ENCODE measurements at regions not wholly inside any gene's neighbourhood (a gene's known extent, or its start where the extent isn't known, plus 50 kb on each side); places are given as distances from the start of the nearest gene placed in this dataset.
"Not testable (repeated sequence)": the region's sequence is repeated elsewhere in the genome, so short reads cannot be mapped to it uniquely, and the experiment has no call there.

DNA sequence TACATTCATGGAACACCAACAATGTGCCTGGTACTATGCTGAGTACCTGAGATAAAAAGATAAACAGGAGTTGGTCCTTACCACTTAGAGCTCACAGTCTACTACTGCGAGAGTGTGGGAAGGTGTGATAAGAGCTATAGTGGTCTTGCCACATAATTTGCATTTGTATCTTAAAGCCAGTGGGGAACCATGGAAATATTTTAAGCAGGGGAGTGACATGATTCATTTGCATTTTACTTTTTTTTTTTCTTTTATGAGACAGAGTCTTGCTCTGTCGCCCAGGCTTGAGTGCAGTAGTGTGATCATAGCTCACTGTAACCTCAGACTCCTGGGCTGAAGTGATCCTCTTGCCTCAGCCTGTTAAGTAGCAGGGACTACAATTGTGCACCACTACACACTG, 53.6 kb downstream of the SRGAP2 start:
- not testable (repeated sequence) for DNase-seq (ENCODE audit: low read depth, low spot score)

DNA sequence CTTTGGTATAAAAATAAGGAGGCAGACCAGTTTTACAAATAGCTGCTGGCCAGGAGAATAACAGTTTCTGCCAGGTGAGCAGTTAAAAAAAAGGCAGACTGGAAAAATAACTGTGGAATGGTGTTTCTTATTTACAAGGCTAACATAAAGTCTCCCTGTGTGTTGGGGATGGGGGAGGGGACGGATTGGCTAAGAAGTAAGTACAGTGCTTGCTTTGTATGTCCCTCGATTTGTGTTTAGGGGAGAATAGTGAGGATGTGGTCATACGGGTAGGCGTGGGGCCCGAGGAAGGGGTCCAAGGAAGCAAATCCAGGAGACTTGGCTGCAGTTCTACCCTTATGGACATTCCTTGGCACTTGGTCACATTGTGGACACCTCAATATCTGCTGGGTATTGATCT, 58.1 kb downstream of the SRGAP2 start:
- DNase-seq (ENCODE audit: low read depth, low spot score) = not testable (repeated sequence)

DNA sequence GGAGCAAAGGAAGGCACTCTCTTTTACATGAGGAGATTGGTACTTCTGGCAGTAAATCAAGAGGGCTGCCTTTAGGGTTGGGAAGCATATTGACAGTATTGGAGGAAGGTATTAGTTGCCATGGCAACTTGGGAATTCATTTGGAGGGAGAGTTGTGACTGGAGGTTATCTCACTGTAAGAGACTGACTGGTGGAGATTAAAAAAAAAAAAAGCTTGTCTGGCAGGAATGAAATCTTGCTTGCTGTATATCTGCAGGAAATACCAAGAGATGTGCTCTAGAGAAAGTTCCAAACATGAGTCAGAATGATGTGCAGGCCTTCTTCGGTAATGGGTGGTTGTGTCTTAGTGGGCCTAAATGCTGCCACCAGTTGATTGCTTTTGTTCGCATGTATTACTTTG, 59.1 kb downstream of the SRGAP2 start:
- DNase-seq (ENCODE audit: low read depth, low spot score) = not testable (repeated sequence)

DNA sequence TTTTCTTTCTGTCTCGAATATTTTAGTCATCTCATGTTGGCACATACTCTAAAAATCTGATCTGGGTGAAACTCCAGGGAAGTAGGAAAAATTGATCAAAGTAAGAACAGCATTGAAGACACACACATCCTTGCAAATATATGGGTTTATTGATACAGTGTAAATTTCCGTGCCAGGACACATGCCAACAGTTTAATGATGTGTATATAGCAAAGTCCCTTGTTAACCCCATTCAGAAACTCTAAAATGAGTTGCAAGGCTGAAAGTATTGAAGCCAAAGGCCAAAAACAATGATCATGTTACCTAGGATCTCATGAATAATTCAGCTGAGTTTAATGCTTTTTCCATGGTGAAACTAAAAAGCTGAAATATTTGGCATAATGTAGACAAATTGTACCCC, 61.6 kb downstream of the SRGAP2 start:
- not testable (repeated sequence) for DNase-seq (ENCODE audit: low read depth, low spot score)

DNA sequence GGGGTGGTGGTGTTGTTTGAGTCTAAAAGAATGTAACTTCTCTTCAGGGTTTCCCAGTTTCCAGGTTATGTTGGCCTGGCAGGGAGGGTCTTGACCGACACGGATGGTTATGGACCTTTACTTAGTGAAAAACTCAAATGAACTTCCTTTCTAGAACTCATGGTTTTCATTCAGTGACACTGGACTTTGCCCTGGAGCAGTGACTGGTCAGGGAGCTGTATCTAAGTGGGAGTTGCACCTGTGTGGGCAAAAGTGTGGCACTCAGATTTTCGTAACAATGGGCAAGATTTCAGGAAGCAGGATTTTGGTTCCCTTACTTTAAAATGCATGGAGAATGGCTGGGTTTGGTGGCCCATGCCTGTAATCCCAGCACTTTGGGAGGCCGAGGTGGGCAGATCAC, 67.8 kb downstream of the SRGAP2 start:
- DNase-seq (ENCODE audit: low read depth, low spot score) = not testable (repeated sequence)

DNA sequence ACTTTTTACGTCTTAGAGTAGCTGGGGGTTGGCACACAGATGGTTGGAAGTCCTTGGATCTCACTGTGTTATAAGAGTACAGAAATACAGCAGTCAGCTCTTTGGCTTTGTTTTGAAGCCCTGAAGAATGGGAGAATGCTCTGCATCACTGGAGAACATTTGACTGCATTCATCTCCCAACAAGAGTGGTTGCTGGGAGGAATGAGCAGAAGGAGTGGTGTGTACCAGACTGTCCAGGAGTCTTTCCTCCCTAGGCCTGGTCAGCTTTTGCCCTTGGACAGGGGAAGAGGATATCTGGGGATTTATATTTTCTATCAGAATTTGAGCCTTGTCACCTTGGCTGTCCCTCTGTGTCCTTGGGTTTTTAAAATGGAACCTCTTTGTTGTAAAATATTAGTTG, 69.8 kb downstream of the SRGAP2 start:
- not testable (repeated sequence) for DNase-seq (ENCODE audit: low read depth, low spot score)

DNA sequence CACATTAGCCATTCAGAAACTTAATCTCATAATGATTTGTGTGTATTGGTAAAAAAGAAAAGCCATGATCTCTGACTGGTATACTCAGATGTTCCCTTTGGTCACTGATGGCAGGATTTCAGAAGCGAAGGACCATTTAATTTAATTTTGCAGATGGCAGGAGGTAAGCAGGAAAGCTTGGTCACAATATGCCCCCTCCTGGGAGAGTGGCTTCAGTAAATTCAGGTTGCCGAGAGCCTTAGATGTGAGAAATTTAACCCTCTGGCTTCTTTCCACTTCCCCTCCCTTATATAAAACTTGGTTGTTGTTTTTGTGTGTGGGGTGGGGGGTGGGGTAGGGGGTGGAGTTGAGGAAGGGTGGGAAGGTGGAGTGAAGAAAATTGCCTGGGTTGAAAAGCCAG, 72.8 kb downstream of the SRGAP2 start:
- not testable (repeated sequence) for DNase-seq (ENCODE audit: low read depth, low spot score)

DNA sequence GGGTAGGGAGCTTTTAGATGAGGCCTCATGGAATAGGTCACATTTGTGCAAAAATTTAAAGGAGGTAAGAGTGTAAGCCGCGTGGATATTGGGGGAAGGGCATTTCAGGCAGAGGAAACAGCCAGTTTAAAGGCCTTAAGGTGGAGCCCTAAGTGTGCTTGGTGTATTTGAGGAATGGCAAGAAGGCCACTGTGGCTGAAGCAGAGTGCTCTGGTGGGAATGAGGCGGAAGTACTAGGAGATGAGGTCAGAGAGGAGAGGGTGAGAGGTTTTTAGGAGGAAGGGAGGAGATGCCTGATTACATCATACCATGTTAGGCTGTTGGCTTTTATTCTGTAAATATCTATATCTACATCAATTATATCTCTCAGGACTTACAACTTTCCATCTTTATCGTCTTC, 75.3 kb downstream of the SRGAP2 start:
- DNase-seq (ENCODE audit: low read depth, low spot score) = not testable (repeated sequence)

DNA sequence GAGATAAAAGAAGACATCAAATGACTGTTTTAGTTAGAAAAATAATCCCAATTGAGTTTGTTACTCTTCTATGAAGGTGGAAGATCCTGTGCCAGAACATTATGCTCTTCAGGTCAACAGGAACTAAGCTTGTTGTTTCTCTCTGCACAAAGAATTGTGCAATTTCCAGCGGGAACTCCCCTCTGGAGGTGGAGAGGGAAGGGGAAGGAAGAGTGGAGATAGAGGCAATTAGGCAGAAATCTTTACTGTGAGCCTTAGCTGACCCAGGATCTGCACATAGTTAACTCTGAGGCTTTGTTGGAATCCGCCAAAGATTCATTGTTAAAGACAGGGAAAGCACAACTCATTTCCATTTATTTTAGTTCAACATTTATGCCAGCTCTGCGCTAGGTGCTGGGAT, 77.3 kb downstream of the SRGAP2 start:
- DNase-seq (ENCODE audit: low read depth, low spot score) = not testable (repeated sequence)

DNA sequence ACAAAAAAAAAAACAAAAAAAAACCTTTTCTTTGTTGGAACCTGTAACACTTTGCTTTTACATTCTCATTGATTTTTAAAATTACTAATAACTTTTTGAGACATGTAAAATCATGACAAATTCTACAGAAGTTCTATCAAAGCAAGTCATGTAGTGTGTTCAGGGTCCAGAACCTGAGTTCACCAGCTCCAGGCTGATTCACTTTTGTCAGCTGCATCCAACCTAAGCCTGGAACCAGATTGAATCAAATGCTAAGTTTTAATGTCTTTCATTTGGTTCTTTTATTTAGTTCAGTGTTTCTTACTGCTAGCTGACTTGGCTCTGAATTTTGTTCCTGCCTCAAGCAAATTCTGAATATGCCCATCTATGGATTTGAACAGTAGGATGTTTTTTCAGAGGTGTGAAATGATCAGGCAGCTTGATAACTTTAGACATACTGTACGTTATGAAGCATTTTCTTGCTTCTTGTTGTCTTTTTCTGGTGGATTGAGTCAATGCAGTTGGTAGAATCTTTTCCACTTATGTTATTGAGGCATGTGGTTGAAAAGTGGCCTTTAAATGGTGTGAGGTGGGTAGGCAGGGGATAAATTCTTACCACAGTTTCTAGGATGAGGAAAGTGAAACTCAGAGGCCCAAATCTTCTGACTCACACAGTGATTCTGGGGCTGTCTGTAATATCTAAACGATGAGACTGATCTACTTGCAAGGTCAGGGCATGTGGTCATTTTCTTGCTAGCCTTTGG, 78.7 kb downstream of the SRGAP2 start:
- not testable (repeated sequence) for DNase-seq (ENCODE audit: low read depth, low spot score)

DNA sequence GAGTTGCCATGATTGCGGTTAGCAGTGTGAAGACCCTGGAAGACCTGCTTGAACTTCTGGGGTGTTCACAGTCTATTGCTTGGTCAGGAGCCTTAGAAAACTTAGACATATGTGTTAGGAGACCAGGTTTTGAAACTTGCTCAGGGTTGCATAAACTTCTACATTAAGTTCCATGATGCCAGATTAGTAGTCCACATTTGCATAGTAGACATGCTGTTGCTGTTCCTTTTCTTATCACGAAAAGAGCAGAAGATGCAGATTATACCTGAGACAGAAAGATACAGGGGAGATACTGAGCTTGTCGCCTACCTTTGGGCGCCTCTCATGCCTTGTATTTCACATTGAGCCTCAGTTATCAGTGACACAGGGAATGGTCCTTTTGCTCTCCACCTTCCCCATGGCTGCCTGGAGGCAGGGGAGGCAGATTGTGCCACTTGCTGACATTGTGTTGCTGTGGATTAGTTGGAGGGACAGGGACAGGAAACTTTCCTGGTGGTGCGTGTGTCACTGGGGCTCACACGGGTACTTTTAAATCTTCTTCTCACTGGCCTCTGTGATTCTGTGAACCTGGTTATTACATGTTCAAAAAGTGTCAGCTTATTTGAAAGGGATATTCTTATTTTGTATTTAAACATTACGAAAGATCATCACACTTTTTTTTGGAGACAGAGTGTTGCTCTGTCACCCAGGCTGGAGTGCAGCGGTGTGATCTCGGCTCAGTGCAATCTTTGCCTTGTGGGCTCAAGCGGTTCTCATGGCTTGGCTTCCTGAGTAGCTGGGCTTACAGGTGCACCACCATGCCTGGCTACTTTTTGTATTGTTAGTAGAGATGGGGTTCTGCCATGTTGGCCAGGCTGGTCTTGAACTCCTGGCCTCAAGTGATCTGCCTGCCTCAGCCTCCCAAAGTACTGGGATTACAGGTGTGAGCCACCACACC, 82.0 kb downstream of the SRGAP2 start:
- DNase-seq (ENCODE audit: low read depth, low spot score) = not testable (repeated sequence)

DNA sequence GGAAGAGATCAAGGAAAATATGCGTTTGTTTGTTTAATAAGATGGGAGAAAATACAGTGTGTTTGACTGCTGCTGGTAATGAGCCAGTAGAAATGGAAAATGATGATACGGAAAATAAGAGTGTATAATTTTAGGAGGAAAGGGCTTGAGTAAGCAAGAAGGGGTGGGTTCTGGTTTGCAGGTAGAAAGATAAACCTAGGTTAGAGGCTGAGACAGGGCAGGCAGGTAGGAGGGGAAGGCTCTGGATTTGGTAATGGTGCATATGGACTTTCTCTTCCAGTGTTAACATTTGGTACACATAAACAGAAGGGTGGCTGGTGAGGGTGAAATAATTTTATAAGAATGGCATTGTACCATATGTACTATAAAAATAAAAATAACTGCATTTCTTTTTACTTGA, 84.4 kb downstream of the SRGAP2 start:
- not testable (repeated sequence) for DNase-seq (ENCODE audit: low read depth, low spot score)

DNA sequence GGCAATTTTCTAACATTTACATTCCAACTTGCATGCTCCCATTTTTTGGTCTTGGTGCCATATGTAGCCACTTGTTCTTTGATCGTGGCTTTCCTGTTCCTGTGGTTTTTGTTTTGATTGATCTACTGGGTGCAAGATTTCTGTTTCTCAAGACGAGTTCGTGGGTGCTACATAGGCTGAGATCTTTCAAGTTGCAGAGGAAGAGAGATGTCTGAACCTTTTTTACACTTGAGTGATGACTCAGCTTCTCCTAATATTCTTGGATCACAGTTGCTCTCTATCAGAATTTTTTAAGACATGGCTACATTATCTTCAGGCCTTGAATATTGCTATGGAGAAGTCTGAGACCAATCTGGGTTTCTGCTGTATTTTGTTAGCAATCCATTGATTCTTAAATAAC, 85.1 kb downstream of the SRGAP2 start:
- DNase-seq (ENCODE audit: low read depth, low spot score) = not testable (repeated sequence)

DNA sequence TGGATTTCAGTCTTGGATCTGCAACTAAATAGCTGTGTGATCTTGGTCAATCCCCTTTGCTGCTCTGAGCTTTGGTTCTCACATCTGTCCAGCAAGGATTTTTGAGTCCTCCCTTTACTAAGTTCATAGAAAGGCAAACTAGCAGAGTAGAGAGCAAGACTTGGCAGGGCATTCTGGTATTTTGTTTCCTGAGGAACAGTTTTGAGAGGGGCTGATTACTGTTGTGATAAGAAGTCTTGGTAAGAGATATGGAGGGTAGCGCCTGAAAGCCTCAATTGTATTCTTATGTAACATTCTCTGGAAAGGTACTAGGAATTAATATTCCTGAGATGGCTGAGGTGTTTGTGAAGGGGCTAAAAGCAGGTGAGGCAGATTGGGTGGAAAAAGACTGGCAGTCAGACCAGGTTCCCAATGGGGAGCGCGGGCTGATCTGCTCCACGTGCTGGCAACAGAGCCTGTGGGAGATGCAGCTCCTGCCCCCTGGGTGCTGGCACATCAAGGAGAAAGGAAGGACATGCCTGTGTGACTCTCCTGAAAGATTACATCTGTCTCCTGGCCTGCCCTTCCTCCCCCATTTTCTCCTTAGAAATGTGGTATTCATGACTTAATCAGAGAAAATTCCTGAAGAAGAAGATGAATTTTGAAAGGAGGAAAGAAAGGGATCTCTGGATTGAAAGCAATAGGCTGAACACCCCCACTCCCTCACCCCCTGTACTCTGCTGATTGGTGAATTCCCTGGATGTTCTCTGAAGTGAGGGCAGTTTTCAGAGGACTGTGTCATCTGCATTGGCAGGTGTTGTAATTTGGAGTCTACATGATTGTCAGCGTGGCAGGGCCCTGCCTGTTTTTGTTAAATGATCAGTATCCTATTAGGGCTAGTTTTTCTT, 94.0 kb downstream of the SRGAP2 start:
- not testable (repeated sequence) for DNase-seq (ENCODE audit: low read depth, low spot score)

DNA sequence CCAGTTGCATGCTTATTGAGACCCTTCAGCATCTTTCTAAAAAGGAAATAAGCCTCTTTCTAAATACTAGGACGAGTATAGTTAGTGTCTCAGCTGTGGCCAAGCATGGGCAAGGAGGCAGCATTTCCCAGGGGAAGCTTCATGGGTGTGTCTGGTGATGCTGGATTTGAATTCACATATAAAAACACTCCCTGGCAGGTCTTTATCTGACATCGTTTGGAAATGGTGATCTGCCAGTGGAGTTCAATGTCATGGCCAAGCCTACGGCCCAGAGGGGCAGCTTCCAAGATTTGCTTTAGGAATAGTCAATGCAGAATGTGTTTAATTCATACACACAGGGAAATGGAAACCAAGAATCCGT, 94.7 kb downstream of the SRGAP2 start:
- not testable (repeated sequence) for DNase-seq (ENCODE audit: low read depth, low spot score)

DNA sequence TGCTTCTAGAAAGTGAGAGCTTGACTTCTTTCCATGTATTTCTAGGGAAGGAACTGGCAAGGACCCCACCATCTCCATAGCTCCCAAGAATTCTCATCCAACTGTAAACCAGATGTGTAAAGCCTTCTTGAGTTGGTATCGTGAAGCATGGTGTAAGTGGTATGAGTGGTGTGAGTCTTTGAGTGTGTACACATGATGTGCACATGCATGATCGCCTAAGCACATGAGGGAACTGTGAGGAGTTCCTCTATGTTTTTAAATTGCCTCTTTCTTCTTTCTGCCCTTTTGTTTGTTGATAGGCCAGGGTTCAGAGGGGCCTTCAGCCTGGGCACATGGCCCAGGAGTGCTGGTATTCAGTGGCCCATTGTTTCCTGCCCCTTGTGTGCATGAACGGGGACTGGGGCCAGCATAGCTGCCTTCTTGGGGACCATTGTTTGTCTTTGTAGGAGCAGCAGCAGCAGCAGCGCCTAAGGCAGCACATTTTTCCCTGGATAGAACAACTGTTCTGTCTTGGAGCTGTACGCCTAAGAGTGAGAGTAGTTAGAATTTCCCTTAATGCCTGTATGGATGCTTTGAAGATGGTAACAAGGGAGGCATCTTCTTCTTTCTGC, 95.9 kb downstream of the SRGAP2 start:
- DNase-seq (ENCODE audit: low read depth, low spot score) = not testable (repeated sequence)

DNA sequence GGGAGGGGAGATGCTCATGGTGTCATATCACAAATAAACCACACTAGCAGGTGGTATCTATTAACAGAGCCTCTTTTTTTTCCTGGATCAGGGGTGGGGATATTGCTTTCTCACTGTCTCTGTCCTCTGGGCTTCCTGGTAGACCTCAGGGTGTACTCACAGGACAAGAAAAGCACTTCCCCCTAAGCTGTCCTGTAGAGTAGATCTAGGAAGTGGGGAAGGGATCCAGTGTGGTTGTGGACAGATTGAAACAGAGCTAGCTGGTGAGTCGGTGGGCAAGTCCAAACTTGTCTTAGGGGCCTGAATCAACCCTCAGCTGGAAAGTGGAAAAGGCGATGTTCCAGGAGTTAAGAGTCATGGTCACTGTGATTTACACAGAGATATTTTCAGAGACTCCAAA, 96.6 kb downstream of the SRGAP2 start:
- not testable (repeated sequence) for DNase-seq (ENCODE audit: low read depth, low spot score)

DNA sequence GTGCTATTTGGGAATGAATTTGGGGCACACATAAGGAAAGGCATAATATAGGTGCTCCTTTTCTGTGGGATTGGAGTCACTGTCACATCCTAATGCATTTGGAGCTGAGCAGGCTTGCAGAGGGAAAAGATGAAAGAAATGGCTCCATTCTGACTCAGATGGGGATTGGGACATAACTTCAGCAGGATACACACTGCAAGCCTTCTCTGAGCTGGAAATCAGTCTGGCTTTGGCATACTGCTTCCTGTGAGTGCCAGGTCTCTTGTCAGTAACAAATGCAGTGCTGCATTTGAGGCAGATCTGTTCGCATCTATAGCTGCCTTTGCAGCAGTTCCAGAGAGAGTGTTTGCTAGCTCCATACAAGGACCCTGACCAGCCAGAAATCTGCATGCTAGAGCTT, 98.7 kb downstream of the SRGAP2 start:
- not testable (repeated sequence) for DNase-seq (ENCODE audit: low read depth, low spot score)

DNA sequence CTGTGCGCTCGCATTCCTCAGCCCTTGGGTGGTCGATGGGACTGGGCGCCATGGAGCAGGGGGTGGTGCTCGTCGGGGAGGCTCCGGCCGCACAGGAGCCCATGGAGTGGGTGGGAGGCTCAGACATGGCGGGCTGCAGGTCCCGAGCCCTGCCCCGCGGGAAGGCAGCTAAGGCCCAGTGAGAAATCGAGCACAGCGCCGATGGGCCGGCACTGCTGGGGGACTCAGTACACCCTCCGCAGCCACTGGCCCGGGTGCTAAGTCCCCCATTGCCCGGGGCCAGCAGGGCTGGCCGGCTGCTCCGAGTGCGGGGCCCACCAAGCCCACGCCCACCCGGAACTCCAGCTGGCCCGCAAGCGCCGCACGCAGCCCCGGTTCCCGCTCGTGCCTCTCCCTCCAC, 104.1 kb downstream of the SRGAP2 start:
- not testable (repeated sequence) for DNase-seq (ENCODE audit: low read depth, low spot score)

DNA sequence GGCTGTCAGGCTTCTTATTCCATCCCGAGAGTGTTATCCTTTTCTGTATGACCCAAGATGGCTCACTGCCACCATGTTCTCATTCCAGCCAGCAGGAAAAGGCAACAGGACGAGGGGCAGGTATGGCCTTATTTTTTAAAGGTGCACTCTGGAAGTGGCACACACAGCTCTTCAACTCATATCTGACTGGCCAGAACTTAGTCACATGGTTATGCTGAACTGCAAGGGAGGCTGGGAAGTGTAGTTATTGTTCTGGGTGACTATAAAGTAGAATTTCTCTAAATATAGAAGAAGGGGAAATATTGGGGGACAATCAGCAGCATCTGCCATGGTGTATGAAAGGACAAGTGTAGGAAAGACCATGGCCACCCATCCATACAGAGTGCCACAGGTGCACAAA, 107.6 kb downstream of the SRGAP2 start:
- DNase-seq (ENCODE audit: low read depth, low spot score) = not testable (repeated sequence)
